ENCODE measurements at regions not wholly inside any gene's neighbourhood (a gene's known extent, or its start where the extent isn't known, plus 50 kb on each side); places are given as distances from the start of the nearest gene placed in this dataset.
A peak's percentile ranks its signal among the peaks of the same experiment; 100 is the strongest.
"Not testable (repeated sequence)": the region's sequence is repeated elsewhere in the genome, so short reads cannot be mapped to it uniquely, and the experiment has no call there.

GRCh38 chr6:67908379-67908778, 726.7 kb upstream of the ADGRB3 start:
- Histone ChIP-seq H3K4me1 (replicated peaks in 1 of 4; ENCODE audit: control insufficient read depth in 3 of 4, insufficient read depth in 4 of 4, low read length in 3 of 4) (no peaks in the 10 kb centered on the region), H3K23me2 (ENCODE audit: low read depth, low read length) (no peaks in the 10 kb centered on the region), H4K5ac (ENCODE audit: insufficient read length, low read depth, low read length) (no peak overlapping the region), H3K4ac (replicated peaks; ENCODE audit: insufficient read length, low read depth, low read length) (no peak overlapping the region), H2BK20ac (ENCODE audit: low read length) (no peak overlapping the region), H3K79me2 (ENCODE audit: control insufficient read depth in 1 of 2, insufficient read depth in 2 of 2, low read length in 2 of 2) (no peaks in the 10 kb centered on the region), H3K27ac (ENCODE audit: low read depth, low read length) (no peak overlapping the region), H4K8ac (ENCODE audit: extremely low read depth, insufficient read depth, low read length) (no peak overlapping the region), H3K18ac (ENCODE audit: extremely low read depth, low read length) (no peak overlapping the region), H3K9ac (replicated peaks in 1 of 4; ENCODE audit: extremely low read depth in 1 of 4, low read depth in 3 of 4, low read length in 3 of 4) (no peak overlapping the region), H3K23ac (ENCODE audit: insufficient read length) (no peak overlapping the region), H3K79me1 (ENCODE audit: low read depth, low read length) (no peaks in the 10 kb centered on the region), H4K91ac (replicated peaks; ENCODE audit: insufficient read length, low read length) (no peak overlapping the region), H4K20me1 (replicated peaks in 1 of 2; ENCODE audit: control insufficient read depth in 1 of 2, insufficient read depth in 2 of 2, low read length in 2 of 2) (no peaks in the 10 kb centered on the region), H3K4me2 (ENCODE audit: insufficient read depth in 1 of 2, low read depth in 2 of 2, low read length in 2 of 2) (no peak overlapping the region), H3K36me3 (ENCODE audit: control insufficient read depth in 2 of 4, insufficient read depth in 4 of 4, low read length in 3 of 4) (no peaks in the 10 kb centered on the region), H2AK5ac (ENCODE audit: low read depth, low read length) (no peak overlapping the region), H3K9me3 (ENCODE audit: insufficient read depth in 2 of 2, low read depth in 1 of 2, low read length in 1 of 2) (no peaks in the 10 kb centered on the region), H3K56ac (replicated peaks; ENCODE audit: insufficient read length, low read depth, low read length) (no peak overlapping the region), H3K14ac (ENCODE audit: insufficient read length) (no peak overlapping the region), H2BK15ac (ENCODE audit: low read length) (no peak overlapping the region), H2BK120ac (replicated peaks; ENCODE audit: low read depth, low read length) (no peak overlapping the region), H3K4me3 (ENCODE audit: extremely low read depth in 1 of 4, insufficient read depth in 2 of 4, low read depth in 3 of 4, low read length in 4 of 4) (no peak overlapping the region), H2BK12ac (ENCODE audit: low read depth, low read length) (no peak overlapping the region), H2BK5ac (ENCODE audit: low read depth, low read length) (no peak overlapping the region), H2AFZ (ENCODE audit: low read length) (no peak overlapping the region), H3K27me3 (replicated peaks in 1 of 4; ENCODE audit: control insufficient read depth in 3 of 4, extremely low read depth in 1 of 4, insufficient read depth in 3 of 4, low read length in 3 of 4) (no peaks in the 10 kb centered on the region)
- POLR2A ChIA-PET (ENCODE audit: partially characterized antibody) = no interaction called here
- DNase-seq (ENCODE audit: low read depth in 1 of 2, low spot score in 2 of 2) (no peak), FAIRE-seq (no peak)
- WGBS, 2 experiments (ENCODE audit: extremely low coverage in 1 of 2, insufficient coverage in 1 of 2, insufficient read length in 1 of 2, insufficient replicate concordance in 2 of 2, low coverage in 1 of 2, low lambda C conversion rate in 2 of 2, missing lambda C conversion rate in 1 of 2) = 85% methylated on average over 2 of the region's 2 CpGs; no CpG with 5 or more reads in 1 of the 2 experiments
- TF ChIP-seq CTBP2 (IDR thresholded peaks at IDR 0.05; ENCODE audit: borderline replicate concordance, insufficient read depth, insufficient read length, low read length) = no peak
- TF ChIP-seq MAFK (IDR thresholded peaks at IDR 0.05; ENCODE audit: low read depth, low read length) = peak; percentile 98
- CTCF ChIA-PET (ENCODE audit: partially characterized antibody) = no interaction called here

GRCh38 chr6:67904735-67905134, 730.3 kb upstream of the ADGRB3 start:
- H4K5ac ChIP-seq (ENCODE audit: insufficient read length, low read depth, low read length); H4K91ac ChIP-seq (replicated peaks; ENCODE audit: insufficient read length, low read length); H2BK120ac ChIP-seq (replicated peaks; ENCODE audit: low read depth, low read length); H3K4me2 ChIP-seq (ENCODE audit: insufficient read depth in 1 of 2, low read depth in 2 of 2, low read length in 2 of 2); H4K8ac ChIP-seq (ENCODE audit: extremely low read depth, insufficient read depth, low read length); H3K9me3 ChIP-seq (ENCODE audit: insufficient read depth in 2 of 2, low read depth in 1 of 2, low read length in 1 of 2); H3K9ac ChIP-seq (replicated peaks in 1 of 4; ENCODE audit: extremely low read depth in 1 of 4, low read depth in 3 of 4, low read length in 3 of 4); H3K27ac ChIP-seq (ENCODE audit: low read depth, low read length); H3K4ac ChIP-seq (replicated peaks; ENCODE audit: insufficient read length, low read depth, low read length); H3K79me1 ChIP-seq (ENCODE audit: low read depth, low read length); H3K4me3 ChIP-seq (ENCODE audit: extremely low read depth in 1 of 4, insufficient read depth in 2 of 4, low read depth in 3 of 4, low read length in 4 of 4); H3K56ac ChIP-seq (replicated peaks; ENCODE audit: insufficient read length, low read depth, low read length); H3K36me3 ChIP-seq (ENCODE audit: control insufficient read depth in 2 of 4, insufficient read depth in 4 of 4, low read length in 3 of 4); H2BK20ac ChIP-seq (ENCODE audit: low read length); DNase-seq (ENCODE audit: low read depth in 1 of 2, low spot score in 2 of 2); POLR2A ChIA-PET (ENCODE audit: partially characterized antibody); H3K18ac ChIP-seq (ENCODE audit: extremely low read depth, low read length); H3K27me3 ChIP-seq (replicated peaks in 1 of 4; ENCODE audit: control insufficient read depth in 3 of 4, extremely low read depth in 1 of 4, insufficient read depth in 3 of 4, low read length in 3 of 4); H2AFZ ChIP-seq (ENCODE audit: low read length); H4K20me1 ChIP-seq (replicated peaks in 1 of 2; ENCODE audit: control insufficient read depth in 1 of 2, insufficient read depth in 2 of 2, low read length in 2 of 2); H2BK15ac ChIP-seq (ENCODE audit: low read length); H3K79me2 ChIP-seq (ENCODE audit: control insufficient read depth in 1 of 2, insufficient read depth in 2 of 2, low read length in 2 of 2); H2AK5ac ChIP-seq (ENCODE audit: low read depth, low read length); H2BK5ac ChIP-seq (ENCODE audit: low read depth, low read length); CTCF ChIA-PET (ENCODE audit: partially characterized antibody); H3K4me1 ChIP-seq (replicated peaks in 1 of 4; ENCODE audit: control insufficient read depth in 3 of 4, insufficient read depth in 4 of 4, low read length in 3 of 4); H3K23ac ChIP-seq (ENCODE audit: insufficient read length); H2BK12ac ChIP-seq (ENCODE audit: low read depth, low read length); FAIRE-seq; H3K14ac ChIP-seq (ENCODE audit: insufficient read length); H3K23me2 ChIP-seq (ENCODE audit: low read depth, low read length): not testable (repeated sequence)

Measured in H1 (cell line).